ENCODE measurements at regions not wholly inside any gene's neighbourhood (a gene's known extent, or its start where the extent isn't known, plus 50 kb on each side); places are given as distances from the start of the nearest gene placed in this dataset.
"Not testable (repeated sequence)": the region's sequence is repeated elsewhere in the genome, so short reads cannot be mapped to it uniquely, and the experiment has no call there.

DNA sequence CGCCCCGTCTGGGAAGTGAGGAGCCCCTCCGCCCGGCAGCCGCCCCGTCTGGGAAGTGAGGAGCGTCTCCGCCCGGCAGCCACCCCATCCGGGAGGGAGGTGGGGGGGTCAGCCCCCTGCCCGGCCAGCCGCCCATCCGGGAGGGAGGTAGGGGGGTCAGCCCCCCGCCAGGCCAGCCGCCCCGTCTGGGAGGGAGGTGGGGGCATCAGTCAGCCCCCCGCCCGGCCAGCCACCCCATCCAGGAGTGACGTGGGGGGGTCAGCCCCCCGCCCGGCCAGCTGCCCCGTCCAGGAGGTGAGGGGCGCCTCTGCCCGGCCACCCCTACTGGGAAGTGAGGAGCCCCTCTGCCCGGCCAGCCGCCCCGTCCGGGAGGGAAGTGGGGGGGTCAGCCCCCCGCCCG lies 297.5 kb upstream of the DYNLRB2 start:
- DNase-seq, result not testable (repeated sequence)

DNA sequence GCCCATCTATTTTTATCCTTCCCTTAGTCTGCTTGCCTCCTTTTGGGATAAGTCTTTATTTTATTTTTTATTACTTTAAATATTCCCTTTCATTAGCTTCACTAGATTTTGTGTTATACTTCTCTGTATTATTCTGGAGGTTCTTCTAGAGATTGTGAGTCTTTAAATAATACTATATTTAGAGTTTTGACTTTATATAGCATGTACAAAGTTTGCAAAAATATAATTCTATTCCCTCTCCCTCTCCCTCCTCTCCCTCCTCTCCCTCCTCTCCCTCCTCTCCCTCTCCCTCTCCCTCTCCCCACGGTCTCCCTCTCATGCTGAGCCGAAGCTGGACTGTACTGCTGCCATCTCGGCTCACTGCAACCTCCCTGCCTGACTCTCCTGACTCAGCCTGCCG lies 298.5 kb upstream of the DYNLRB2 start:
- not testable (repeated sequence) for DNase-seq

DNA sequence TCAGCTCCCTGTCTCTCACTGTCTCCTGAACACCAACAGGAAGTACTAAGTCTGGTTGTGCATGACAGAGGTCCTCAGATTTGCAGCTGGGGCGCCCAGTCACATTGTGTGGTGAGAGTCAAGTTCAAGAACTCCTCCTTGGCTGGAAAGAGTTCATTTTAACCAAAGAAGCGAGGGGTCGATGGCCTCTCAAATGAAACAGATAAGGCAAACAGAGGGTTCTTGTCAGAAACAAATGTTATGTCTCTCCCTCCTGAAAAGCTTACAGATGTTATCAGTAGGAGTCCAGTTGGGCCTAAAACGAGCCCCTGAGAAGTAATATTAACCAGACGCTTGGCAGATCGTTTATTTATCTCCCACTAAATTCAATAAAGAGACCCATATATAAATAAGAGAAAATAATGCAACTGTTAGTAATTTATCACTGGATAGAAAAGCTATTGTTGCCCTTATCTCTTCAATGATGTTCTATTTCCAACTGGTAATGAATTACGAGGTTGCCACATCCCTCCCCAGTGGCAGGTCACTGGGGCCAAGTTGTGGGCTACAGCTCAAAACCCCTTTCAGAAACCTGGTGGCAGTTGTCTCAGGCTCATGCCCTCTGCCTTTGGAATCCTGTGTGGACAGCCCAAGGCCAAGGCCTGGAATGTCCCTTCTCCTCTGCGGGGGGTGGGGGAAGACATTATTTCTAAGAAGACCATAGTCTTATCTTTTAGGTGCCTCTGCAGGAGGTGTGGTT lies 307.5 kb upstream of the DYNLRB2 start:
- DNase-seq, result no peak

DNA sequence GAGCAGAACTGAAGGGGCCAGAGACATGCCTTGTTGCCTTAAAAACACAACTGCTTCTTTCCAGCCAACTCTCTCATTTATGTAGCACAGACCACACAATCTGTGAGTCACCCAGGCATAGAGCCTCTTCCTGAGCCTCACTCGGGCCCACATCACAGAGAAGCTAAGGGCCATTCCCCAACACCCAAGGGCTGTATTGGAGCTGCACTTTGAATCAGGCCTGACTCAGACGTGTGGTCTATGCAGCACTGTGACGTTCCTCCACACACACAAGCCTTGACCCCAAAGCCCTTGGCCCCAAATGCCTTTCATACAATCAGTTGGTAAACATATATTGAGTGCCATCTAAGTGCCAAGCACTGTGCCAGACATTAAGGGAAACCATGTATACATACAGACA lies 308.9 kb upstream of the DYNLRB2 start:
- no peak for DNase-seq

DNA sequence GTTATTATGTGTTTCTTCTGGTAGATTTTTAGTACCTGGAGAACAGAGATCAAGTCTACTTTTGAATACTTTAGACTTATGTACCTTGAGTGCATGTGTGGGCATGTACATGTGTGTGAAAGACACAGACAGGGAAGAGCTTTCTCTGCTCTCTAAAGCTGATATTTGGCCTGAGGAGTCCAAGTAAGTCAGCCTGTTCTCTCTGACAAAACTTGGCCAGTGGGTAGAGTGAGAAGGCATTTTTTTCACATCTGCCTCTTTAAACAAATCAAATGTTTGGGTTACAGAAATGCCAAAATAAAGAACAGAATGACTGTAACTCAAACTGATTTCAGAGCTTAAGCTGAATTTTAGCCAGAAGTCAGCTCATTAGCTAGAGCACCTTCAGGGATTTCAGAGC lies 309.7 kb upstream of the DYNLRB2 start:
- DNase-seq, result no peak

DNA sequence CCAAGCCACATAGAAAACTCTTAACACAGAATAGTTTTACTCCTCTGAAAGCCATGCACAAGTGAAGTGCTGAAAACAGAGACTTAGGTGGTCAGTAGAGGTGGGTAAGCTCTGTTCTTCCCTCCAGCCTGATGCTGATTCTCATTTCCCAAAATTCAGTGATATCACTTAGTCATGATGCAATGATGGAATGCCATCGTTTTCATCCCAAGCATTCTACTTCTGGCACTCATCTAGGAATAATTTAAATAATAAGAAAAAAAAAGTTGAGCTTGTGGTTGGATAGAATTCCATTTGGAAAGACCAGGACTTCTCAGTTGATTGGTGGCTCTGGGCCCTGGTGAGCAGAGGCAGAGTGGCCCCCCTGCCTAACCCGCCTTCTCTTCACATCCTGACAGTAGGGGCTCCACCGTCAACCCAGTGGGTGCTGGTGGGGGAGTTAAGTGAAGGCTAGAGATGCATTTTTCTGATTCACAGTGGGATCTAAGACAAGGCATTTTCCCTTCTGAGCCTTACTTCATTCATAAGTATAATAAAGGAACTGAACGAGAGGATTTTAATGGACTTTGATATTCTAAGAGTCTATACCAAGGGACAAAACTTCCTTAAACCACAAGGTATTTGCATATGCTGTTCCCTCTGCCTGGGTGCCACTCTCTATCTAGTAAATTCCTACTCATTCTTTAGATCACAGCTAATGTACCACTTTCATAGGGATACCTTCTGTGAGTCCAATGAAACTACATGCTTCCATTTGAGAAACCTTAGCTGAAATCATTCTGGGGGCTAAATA lies 310.3 kb upstream of the DYNLRB2 start:
- DNase-seq, result no peak

DNA sequence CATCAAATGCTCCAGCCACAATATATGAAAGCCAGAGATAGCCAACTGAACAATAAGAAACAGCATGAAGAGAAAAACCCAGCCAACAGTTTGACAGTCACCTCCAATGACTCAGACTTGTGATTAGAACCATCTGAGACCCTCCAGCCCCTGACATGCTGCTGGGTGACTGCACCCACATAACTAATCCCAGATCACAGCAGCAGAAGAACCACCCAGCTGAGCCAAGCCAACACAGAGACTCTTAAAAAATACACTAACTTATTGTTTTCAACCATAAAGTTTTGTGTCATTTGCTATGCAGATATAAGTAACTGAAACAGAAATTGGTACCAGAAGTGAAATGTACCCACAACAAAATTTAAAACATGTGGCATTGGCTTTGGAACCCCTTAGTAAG lies 314.3 kb upstream of the DYNLRB2 start:
- no peak for DNase-seq

DNA sequence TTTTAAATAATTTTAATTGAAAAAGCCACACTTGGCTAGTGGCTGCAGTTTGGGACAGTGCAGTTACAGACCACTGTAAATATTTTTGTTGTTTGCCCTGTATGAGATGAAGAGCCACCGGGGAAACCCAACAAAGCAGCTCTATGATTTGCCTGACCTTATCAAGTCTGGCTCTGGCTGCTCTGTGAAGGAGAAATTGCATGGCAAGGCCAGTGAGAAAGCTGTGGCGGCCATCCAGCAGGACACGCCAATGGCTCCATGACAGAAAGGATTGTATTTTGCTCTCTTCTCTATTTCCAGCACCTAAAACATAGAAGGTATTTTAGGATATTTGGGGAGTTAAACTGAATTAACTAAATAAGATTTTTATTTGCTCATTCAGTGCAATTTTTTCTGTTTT lies 330.0 kb upstream of the DYNLRB2 start:
- DNase-seq, result no peak

DNA sequence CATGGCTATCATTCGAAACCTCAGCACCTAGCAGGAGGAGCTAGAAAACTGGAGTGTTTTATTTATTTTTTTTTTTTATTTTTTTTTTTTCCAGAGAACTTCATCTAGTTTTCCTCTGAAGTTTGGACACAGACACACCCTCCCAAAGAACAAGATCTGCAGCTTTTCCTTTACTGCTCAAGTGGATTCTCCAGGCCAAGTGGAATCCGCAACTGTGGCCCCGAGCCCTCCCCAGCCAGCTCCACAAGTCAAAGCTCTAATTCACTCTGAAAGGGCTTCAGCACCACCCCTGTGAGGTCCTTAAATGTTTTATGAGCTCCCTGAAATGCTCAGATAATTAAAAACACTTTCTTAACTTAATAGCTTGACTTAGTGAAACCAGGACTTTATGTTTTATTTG lies 332.1 kb upstream of the DYNLRB2 start:
- DNase-seq, result no peak

DNA sequence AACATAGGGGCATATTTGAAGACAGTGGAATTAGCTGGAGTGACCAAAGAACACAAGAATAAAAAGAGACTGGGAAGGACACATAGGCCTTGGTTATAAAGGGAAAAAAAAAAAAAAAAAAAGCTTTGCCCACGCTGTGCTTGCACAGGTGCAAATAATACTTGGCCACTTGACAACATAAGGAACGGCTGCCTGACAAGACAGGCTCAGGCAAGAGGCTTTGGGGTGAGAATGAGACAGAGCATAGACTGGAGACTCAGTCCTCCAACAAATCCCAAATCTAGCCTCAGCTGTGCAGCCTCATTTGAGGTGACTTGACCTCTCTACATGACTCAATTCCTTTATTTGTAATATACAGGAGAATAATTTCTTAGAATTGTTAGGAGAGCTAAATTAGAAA lies 332.8 kb upstream of the DYNLRB2 start:
- no peak for DNase-seq

DNA sequence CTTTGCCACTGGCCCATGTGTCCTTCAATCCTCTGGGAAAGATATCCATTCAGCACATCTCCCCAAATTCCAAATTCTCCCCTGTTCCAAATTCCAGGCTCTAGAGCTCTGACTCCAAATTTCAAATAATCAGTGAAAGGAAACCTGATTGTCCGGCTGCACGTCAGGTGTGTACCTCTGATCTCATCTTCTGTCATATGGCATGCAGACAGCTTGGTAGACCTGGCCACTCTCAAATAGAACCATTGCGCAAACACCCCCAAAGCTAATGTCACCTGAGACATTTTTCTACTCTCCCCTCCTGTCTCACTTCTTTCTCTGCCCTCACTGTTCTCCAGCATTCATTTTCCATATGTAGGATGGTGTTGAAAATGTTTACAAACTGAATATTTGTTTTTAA lies 337.0 kb upstream of the DYNLRB2 start:
- no peak for DNase-seq

DNA sequence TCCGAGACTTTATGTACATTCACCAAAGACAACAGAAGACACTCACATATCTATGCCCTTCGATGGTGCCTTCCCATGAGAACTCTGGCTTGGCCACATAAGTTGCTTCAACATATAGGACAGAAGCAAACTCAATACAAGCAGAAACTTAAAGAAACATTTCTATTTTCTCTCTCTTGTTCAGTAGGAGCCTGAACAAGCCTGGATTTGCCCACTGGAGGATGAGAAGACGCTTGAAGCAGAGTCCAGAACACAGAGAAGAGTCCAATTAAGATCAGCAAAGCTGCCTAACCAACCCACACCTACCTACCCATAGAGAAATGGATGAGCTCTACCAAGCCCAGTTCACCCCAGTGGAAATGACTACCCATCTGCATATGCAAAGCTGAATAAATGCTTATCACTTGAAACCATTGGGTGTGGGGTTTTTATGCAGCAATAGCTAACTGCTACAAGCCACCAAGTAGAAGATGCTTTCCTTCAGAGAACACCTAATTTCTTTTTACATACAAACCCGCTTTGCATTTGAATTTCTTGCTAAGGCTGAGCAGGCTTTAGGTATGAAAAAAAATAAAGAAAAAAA lies 337.9 kb upstream of the DYNLRB2 start:
- DNase-seq, result no peak

DNA sequence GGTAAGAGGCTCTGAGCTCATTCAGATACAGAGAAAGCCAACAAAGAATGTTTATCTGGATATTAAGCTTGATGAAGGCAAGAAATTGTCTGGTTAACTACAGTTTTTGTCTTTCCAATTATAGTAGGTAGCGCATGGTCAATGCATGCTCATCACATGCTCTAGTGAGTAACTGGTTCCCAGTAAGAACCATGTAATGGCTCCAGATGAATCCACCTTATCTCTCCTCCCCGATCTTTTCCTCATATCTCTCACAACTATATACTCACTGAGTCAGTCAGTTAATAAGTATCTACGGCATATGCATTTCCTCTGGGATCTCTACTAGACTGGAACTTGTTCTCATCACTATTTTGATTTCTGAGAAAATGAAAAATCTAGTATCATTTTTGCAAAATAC lies 340.7 kb upstream of the DYNLRB2 start:
- no peak for DNase-seq

DNA sequence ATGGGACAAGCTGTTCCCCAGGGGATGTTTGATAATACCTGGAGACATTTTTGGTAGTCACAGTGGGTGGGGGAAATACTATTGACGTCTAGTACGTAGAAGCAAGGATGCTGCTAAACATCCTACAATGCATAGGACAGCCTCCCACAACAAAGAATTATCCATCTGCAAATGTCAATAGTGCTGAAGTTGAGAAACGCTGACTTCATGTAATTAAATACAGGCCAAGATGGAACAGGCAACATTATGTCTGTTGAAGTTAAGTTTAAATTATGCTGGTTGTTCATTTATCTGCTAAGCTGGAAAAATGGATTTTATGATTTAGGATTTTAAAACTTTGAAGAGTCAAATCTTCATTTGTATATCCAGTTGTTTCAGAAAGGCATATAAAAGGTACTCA lies 341.2 kb upstream of the DYNLRB2 start:
- DNase-seq, result no peak

DNA sequence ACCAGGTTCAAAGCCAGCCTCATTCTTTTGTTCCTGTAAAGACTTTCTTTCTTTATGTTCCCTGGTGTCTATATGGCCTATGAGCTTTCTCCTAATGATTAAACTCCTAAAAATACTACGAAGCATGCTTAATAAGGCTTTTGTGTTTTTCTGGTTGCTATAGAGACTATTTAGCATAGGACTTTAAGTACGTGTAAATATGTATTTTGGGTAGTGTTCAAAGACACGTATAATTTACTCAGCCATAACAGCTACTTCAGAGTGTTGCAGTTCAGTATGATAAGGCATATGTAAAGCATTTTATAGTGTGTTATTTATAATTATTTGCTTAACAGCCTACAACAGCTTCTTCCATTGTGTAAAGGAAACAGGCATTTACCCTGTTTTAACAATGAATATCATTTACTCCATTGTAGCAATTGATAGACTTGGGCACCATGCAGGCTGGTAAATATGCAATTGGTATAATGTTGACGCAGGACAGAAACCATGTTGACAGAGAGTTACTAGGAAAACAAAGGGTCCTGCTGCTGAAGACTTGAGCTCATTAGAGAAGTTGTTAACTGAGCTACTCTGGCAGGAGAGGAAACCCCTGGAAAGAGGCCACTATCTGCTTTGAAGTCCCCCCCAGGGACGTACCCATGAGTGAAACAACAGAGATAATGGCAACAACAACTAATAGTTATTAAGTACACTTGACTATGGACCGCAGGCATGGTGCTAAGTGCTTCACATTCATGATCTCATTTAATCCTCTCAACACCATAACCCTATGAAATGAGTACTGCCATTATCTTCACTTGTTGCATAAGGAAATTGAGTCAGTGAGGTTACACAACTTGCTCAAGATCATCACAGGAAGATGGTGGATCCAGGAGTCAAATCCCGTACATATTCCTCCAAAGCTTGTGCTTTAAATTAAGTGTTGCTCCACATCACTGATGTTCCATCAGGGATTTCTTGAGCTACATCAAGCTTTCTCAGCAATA lies 342.2 kb upstream of the DYNLRB2 start:
- no peak for DNase-seq

DNA sequence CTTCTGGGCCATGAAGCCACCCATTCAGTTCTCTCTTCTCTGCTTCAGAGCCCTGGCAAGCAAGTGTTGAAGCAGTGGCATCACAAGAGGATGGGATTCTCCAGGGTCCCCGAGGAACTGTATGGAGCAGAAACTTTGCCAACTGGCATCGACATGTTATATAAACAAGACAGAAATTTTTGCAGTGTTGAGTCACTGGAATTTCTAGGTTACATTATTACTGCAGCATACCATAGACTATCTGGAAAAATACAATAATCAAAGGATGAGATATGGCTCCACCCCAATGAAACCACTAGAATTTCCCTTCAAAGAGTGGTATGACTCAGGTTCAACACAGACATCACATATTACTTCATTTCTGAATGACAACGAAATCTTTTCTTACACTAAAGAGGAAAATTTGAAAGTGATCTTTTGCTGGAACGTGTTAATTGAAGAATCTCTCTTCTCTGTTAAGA lies 343.0 kb upstream of the DYNLRB2 start:
- DNase-seq, result no peak

DNA sequence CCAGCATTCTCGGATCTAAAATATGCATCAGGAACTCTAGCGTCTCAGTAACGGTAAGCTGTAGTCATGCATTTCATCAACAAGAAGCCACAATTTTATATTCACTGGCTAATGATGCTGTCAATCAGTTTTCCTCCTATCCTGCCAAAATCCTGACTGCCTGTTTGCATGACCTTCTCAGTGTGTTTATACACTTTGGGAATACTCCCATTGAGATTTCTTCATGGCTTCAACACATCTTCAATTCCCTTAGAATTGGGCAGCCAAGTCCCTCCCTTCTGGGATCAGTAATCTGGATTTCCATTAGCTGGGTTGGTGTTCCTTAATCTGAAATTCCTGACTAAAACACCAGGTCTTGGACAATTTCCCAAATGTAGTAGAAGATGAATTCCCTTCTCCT lies 348.9 kb upstream of the DYNLRB2 start:
- no peak for DNase-seq

DNA sequence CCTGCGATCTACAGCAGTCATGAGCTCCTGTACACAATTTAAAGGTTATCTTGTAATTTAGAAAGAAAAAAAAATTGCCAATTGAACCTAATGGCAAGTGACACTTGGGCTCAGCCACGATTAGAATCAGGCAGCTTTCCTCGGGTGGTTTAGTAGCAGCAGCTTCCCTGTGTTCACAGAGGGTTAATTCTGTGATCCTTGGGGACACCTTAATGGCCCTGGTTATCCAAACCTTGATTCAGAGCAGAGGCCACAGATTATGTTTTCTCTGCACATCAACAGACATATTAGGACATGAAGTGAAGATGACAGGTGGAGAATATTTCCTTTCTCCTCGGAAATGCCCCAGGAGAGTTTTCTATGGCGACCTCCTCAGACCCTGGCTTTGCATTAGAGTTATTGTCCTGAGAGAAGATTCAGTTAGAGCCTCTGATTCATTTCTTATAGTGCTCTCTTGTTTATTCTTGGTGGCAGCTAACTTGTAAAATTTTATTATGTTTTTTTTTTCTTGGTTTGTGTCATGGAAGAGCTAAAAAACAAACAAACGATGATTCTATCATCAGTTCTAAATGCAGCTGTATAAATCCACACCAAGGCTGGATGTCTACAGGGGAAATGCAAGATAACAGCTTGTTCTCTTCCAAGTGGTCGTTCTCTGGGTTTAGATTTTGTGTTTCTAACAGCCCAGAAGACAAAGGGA lies 351.2 kb upstream of the DYNLRB2 start:
- DNase-seq, result no peak

DNA sequence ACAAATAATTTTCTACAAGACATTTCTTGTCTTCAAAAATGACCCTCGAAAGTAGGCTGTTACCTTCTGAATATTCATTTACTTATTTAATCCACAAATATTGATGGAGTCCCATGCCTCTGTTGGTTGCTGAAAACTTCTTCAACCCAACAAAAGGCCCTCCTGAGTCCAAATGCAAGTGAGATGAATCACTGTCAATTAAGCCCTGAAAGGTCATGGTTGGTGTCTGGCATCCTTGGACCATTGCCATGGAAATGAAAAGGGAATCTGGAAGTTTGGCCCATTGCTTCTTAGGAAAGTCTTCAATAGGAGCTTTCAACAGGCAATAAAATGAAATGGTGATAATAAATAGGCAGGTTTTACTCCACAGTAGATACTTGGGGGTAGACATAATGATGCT lies 364.7 kb upstream of the DYNLRB2 start:
- no peak for DNase-seq

DNA sequence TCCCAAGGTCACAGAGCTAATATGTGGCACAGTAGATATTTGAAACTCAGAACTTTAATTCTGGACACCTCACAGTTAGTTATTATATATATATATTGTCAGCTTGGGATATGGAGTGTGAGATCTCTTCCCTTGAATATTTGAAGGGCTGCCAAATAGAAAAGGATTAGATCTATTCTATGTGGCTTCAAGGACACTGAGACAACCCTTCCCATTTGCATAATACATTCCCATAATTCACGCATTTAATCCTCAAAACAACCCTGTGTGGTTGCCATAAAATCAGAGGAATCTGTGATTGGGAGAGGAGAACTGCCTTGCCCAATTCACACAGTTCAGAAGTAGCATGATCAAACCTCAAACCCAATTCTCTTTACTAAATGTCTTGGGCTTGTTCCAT lies 365.8 kb upstream of the DYNLRB2 start:
- DNase-seq, result no peak

DNA sequence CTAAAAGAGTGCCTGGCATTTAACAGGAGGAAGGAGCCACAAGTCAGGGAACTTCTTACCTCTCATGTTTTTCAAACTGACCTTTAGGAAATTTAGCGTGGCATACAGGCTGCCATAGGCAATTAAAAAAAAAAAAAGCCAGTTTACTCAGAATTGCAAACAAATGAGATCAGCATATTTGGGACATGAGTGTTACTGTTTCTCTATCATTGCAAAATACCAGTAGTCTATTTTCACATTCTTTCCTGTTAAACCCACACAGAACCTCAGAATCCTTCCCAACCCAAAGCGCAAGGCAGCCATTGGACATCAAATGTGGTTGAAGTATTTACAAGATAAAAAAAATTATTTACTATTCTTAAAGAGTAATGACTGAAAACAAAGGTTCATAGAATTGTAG lies 366.4 kb upstream of the DYNLRB2 start:
- no peak for DNase-seq

DNA sequence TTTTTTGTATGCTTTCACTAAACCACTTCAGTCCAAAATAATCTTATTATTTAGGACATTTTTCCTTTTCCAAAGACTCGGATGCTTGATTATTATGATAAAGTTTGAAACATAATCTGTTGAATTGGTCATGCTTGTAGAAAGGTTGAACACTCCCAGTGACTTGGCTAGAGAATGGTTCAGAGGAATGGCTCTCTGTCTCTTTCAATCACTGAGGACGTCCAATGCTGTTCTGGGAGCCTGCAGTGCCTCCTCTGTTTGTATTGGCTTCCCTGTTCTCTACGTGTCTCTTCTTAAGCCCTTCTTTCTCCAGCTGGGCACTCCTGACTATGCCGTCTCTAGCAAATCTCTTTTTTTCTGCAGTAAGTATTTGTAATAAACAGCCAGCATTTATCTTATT lies 369.0 kb upstream of the DYNLRB2 start:
- no peak for DNase-seq
